Neural progenitor cell (in vitro differentiated cells): ENCODE measurements at regions not wholly inside any gene's neighbourhood (a gene's known extent, or its start where the extent isn't known, plus 50 kb on each side); places are given as distances from the start of the nearest gene placed in this dataset.

ENCODE experiments used
- EZH2phosphoT487 ChIP-seq: fragments of 200-600 bp; sonication (generic); IDR thresholded peaks from 2 replicates; pipeline ENCODE4 v1.6.1; 2017; ENCODE audit warnings: antibody characterized with exemption
- TF ChIP-seq, protein P1 (sequence below): fragments of 200-600 bp; sonication (generic); IDR thresholded peaks from 2 replicates; pipeline ENCODE4 v1.5.1; 2017; ENCODE audit warnings: antibody characterized with exemption, mild to moderate bottlenecking

GRCh38 chr7:25994433-25994994 lies 157.5 kb upstream of the NFE2L3 start:
- TF ChIP-seq, protein P1, sequence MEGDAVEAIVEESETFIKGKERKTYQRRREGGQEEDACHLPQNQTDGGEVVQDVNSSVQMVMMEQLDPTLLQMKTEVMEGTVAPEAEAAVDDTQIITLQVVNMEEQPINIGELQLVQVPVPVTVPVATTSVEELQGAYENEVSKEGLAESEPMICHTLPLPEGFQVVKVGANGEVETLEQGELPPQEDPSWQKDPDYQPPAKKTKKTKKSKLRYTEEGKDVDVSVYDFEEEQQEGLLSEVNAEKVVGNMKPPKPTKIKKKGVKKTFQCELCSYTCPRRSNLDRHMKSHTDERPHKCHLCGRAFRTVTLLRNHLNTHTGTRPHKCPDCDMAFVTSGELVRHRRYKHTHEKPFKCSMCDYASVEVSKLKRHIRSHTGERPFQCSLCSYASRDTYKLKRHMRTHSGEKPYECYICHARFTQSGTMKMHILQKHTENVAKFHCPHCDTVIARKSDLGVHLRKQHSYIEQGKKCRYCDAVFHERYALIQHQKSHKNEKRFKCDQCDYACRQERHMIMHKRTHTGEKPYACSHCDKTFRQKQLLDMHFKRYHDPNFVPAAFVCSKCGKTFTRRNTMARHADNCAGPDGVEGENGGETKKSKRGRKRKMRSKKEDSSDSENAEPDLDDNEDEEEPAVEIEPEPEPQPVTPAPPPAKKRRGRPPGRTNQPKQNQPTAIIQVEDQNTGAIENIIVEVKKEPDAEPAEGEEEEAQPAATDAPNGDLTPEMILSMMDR, result no peak
- no peak for TF ChIP-seq EZH2phosphoT487
